Mesenteric fat pad (tissue), 1 donor: ENCODE measurements at regions not wholly inside any gene's neighbourhood (a gene's known extent, or its start where the extent isn't known, plus 50 kb on each side); places are given as distances from the start of the nearest gene placed in this dataset.
"Not testable (repeated sequence)": the region's sequence is repeated elsewhere in the genome, so short reads cannot be mapped to it uniquely, and the experiment has no call there.

Experiments
- DNase-seq: peaks from one replicate; pipeline ENCODE4 v3.0.0-alpha.2; 2020; ENCODE audit warnings: low spot score
- donor health status: DM: yes; HTN: yes; CAD: no.

- DNase-seq, result no peak
Measured at GRCh38 chr5:162769019-162769418, 668.4 kb upstream of the CCNG1 start.

- no peak for DNase-seq
Measured at GRCh38 chr5:162785673-162786072, 651.7 kb upstream of the CCNG1 start.

- DNase-seq, result no peak
Measured at GRCh38 chr5:162786234-162786633, 651.2 kb upstream of the CCNG1 start.

DNA sequence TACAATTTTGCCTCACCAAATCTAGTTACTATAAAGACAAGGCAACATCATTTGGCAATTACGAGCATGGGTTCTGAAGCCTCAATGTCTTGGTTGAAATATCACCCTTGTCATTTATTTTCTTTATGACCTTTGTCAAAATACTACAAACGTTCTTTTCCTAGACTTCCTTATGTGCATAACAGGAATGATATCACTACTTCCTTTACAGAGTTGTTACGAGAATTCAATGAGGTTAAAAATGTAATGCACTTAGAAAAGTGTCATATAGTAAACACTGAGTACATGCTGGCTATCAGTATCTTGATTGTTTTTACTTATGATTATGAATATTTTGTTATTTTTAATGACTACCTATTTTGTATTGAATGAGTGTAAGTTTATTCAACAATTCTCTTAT is 640.9 kb upstream of the CCNG1 start:
- no peak for DNase-seq

DNA sequence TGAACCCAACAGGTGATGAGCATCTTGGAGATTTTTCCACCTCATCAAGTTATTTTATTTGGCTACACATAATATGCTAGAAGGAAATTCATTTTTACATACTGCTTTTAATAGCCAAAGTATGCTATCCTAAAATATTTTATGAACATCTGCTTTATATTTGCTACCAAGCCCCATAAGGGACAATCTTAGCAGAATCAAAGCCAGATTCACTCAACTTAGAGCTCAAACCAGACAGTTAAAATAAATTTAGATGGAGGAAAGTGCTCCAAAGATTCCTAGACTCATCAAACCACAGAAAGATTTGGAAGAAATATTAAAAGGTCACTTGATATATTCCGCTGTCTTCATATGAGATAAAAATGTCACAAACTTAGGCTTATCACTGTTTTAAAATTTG is 637.1 kb upstream of the CCNG1 start:
- no peak for DNase-seq

GRCh38 chr5:162801235-162801634 is 636.2 kb upstream of the CCNG1 start:
- no peak for DNase-seq

DNA sequence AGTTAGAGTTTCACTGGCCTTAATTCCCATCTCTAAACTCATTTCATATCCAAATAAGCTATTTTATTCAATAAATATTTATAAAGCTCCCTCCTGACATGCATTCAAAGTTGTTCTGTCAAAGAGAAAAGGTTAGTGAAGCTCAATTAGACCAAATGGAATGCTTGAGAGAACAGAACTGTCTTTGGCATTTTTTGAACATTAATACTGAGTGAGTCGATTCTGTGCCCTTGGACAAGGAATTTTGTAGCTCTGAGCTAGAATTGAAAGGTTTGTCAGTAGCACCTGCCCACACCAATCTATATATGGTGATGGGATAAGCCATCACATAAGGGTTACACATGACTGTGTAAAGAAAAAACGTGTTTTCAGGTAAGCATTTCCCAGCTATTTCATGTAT is 631.2 kb upstream of the CCNG1 start:
- no peak for DNase-seq

DNA sequence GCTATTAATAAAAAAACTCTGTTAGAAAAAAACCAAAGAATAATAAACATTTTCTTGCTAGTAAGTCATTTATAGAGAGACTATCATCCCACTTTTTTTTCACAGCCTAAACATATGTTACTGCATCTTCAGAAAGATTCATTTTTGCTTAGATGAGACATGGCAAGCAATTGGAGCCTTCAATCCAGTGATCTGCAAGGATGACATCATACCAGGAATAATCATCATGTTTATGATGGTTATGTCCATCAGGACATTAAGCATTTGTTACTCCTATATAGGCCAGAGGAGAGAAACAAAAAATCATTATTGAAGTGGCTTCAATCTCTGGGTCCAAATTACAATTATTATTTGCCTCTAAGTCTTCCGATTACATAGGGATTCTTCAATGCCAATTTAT is 626.3 kb upstream of the CCNG1 start:
- no peak for DNase-seq

- no peak for DNase-seq
Measured at GRCh38 chr5:162816816-162817215, 620.6 kb upstream of the CCNG1 start.

DNA sequence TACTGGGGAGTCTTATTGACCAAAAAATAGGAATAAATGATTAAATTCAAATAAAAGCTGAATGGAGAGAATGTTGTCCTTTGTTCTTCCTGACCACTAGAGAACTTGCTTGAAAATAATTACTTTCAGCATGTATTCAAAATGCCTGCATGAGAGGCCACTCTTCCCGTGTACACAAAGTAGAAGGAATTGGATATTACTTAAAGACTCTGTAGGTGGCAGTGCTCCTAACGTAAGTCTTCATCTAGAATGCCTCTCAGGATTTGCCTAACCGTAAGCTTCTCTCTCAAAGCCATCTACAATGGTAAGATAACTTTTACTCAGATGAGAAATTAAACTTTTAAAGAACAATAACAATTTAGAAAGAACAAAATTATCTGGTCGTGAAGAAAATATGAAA is 620.0 kb upstream of the CCNG1 start:
- no peak for DNase-seq

DNA sequence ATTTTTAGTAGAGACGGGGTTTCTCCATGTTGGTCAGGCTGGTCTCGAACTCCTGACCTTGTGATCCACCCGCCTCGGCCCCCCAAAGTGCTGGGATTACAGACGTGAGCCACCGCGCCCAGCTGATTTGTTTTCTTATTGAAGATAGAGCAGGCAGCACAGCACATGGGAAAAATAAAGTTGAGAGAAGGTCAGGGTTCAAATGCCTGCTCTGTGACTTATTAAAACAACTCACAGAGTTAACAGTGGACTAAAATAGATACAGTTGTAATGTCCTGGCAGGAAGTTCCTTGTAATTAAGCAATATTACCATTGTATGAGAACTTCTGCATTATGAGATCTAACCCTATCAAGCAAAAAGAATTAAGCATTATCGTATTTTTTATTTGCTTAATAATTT is 615.7 kb upstream of the CCNG1 start:
- not testable (repeated sequence) for DNase-seq

DNA sequence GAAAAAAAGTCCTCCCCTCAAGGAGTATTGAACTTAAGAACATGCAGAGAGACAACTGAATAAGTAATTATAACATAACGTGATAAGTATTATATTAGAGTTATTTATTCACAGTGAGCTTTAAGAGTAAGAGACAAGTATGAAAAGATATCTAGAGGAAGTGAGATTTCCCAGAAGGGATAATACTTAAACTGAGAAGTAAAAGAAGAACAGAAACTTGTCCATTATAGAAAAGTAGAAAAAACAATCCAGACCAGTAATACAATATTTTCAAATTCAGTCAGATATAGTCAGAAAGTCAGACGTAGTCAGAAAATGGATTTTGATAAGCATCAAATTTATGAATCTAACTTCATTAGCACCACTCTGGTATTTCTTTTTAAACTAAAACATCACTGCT is 613.0 kb upstream of the CCNG1 start:
- DNase-seq, result no peak

DNA sequence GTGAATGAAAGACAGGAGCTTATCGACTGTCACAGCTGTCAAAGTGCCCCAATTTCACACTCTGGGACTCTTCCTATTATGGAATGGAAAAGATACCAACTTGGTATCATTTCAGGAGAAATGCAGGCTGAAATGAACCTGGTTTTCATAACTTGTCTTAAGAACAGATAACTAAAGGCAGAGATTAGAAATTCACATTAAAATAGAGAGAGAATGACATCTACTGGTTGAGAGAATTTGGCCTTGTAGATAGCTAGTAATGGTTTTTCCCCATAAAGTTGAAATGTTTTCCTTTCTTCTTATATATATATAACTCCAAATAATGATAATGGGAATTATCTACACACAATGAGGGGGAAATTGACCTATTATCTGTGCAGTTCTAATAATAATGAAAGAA is 600.2 kb upstream of the CCNG1 start:
- no peak for DNase-seq

GRCh38 chr5:162842727-162843126 is 594.7 kb upstream of the CCNG1 start:
- DNase-seq, result no peak

- no peak for DNase-seq
Measured at GRCh38 chr5:162852134-162852533, 585.3 kb upstream of the CCNG1 start.

DNA sequence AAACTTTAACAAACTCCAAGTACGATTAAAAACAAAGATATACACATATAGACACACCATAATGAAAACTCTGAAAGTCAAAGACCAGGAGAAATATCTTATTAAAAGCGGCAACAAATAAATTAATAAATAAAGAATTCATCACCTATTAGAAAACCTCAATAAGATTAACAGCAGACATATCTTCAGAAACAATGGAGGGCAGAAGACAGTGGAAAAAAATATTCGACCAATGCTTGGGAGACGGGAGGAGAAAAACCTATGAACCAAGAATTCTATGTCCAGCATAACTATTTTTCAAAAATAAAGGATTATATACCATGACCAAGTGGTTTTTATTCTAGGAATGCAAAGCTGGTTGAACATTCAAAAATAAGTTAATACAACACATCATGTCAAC is 578.6 kb upstream of the CCNG1 start:
- no peak for DNase-seq

- DNase-seq, result no peak
Measured at GRCh38 chr5:162870966-162871365, 566.4 kb upstream of the CCNG1 start.

DNA sequence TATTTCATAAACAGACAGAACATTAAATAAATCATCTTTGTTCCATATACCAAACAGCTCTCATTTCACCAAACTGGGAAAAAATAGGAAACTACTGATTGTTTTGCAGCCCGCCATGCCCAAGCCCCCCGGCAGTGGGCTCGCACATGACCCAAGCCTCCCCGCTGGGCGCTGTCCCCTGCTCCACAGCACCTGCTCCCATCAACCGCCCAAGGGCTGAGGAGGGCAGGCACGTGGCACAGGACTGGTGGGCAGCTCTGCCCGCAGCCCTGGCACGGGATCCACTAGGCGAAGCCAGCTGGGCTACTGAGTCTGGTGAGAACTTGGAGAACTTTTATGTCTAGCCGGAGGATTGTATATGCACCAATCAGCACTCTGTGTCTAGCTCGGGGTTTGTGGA is 554.8 kb upstream of the CCNG1 start:
- no peak for DNase-seq

- no peak for DNase-seq
Measured at GRCh38 chr5:162886717-162887116, 550.7 kb upstream of the CCNG1 start.

GRCh38 chr5:162888268-162888667 is 549.1 kb upstream of the CCNG1 start:
- no peak for DNase-seq

DNA sequence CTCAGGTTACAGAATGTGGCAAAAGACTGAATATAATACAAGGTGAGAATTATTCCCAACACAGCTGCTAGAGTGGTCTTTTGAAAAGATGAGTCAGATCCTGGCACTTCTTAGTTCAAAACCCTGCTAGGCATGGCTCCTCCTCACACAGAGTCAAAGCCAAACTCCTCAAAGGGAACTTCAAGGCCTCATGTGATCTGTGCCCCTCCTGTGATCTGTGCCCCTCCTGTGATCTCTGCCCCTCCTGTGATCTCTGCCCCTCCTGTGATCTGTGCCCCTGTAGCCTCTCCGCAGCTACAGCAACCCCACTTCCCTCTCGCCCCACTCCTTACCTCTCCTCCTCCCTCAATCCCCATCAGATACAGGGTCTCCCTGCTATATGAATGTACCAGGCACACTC is 525.5 kb upstream of the CCNG1 start:
- DNase-seq, result no peak

GRCh38 chr5:162916368-162916767 is 521.0 kb upstream of the CCNG1 start:
- no peak for DNase-seq

DNA sequence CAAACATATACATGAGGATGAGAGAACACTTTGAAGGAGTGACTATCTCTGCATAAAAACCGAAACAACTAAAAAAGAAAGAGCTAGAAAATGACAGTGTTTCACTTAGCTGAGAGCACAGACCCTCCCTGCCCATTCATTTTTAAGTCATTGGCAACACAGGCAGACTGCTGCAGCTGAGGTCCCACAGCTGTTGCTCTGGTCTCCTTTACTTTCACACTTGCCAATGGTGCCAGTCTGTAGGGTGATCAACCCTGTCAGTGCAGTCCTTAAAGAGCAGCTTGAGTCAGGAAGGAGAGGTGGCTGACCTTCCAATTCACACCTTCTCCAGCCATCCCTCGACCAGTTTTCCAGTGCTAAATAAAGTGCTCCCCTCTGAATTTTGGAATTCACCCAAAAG is 508.3 kb upstream of the CCNG1 start:
- no peak for DNase-seq

- DNase-seq, result no peak
Measured at GRCh38 chr5:162931501-162931900, 505.9 kb upstream of the CCNG1 start.

- no peak for DNase-seq
Measured at GRCh38 chr5:162939991-162940390, 497.4 kb upstream of the CCNG1 start.
